ENCODE measurements at regions not wholly inside any gene's neighbourhood (a gene's known extent, or its start where the extent isn't known, plus 50 kb on each side); places are given as distances from the start of the nearest gene placed in this dataset.

- TF ChIP-seq POLR2AphosphoS5 (IDR thresholded peaks at IDR 0.05; ENCODE audit: low read depth, low read length): no peak
- no peak for TF ChIP-seq POLR2A (IDR thresholded peaks at IDR 0.05; ENCODE audit: low read depth, low read length)
- no peak for TF ChIP-seq TAF1 (IDR thresholded peaks at IDR 0.05; ENCODE audit: low read depth, low read length)
- TF ChIP-seq POU2F2 (IDR thresholded peaks at IDR 0.05; ENCODE audit: low read depth, low read length): no peak
- TF ChIP-seq SPI1 (IDR thresholded peaks at IDR 0.05; ENCODE audit: low read depth, low read length): no peak
Observed at GRCh38 chr6:19287928-19288327, 549.2 kb upstream of the ID4 start.
